Muscle of arm (tissue), 1 donor: ENCODE measurements at regions not wholly inside any gene's neighbourhood (a gene's known extent, or its start where the extent isn't known, plus 50 kb on each side); places are given as distances from the start of the nearest gene placed in this dataset.
A peak's percentile ranks its signal among the peaks of the same experiment; 100 is the strongest.

Experiments
- DNase-seq: peaks from one replicate; pipeline ENCODE4 v3.0.0-alpha.2; 2013

- no peak for DNase-seq
These were observed 109.6 kb upstream of the ACSL4 start for GRCh38 chrX:109842611-109843010.

DNA sequence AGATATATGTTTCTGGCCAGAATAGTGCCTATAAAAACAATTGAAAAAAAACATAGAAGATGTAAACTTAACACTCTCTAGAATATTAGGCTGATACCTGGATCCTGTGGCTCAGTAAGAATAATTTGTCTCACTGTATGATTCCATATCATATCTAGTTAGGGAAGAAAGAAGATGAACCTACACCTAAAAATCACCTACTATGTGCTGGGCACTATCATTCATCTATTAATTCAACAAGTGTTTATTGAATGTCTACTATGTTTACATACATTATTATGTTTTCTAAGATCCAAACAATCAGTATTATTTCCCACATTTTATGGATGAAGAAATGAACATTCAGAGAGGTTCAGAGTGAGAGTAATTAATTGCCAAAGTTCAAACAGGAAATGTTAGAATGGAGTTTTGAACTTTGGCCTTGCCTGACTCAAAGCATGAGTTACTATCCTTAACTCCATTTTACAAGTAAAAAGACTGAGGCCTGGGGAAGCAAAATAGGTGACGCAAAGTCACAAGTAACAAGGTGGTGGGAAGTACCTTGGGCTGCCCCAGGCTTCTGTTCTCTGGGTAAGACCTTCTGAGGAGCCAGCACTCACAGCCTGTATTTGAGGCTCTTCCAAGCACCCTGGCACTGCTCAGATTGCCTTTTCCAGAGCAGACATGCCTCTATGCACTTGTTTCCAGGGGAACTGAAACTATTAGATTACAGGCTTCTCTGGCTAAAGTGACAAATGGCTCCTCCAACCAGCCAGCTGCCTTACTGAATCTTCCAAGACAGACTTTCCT, 111.1 kb upstream of the ACSL4 start:
- DNase-seq = no peak

DNA sequence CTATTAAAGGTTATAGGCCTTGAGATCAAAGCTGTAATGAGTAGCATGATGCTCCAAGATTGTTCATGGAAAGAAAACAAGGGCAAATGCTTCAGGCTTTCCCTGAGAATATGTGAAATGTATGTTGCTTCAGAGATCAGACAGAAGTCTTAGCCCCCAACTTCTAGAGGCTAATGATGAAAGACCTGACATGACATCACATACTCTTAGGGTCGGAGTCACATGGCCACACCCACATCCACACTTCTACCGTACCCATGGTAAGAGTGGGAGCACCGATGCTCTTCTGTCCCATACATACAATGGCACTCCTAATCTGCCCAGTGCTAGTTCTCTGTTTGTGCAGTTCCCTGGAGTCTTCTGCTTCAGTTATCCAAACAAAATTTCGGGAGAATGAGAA, 111.9 kb upstream of the ACSL4 start:
- DNase-seq = no peak

DNA sequence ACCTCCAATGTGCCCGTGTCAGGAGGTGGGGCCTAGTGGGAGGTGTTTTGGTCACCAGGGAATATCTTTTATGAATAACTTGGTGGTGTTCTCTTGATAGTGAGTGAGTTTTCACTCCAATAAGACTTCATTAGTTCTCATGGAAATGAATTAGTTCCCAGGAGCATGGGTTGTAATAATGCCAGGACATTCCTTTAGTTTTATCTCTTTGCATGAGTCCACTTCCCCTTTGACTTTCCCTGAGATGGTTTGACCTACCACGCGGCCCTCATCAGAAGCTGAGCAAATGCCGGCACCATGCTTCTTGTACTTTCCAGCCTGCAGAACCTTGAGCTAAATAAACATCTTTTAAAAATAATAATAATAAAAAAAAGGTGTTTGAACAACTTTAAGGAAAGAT, 112.9 kb upstream of the ACSL4 start:
- DNase-seq = no peak

- no peak for DNase-seq
These were observed 114.5 kb upstream of the ACSL4 start for GRCh38 chrX:109847257-109848187.

- DNase-seq = no peak
These were observed 115.5 kb upstream of the ACSL4 start for GRCh38 chrX:109848461-109849050.

GRCh38 chrX:109854096-109854495, 121.0 kb upstream of the ACSL4 start:
- DNase-seq = no peak

DNA sequence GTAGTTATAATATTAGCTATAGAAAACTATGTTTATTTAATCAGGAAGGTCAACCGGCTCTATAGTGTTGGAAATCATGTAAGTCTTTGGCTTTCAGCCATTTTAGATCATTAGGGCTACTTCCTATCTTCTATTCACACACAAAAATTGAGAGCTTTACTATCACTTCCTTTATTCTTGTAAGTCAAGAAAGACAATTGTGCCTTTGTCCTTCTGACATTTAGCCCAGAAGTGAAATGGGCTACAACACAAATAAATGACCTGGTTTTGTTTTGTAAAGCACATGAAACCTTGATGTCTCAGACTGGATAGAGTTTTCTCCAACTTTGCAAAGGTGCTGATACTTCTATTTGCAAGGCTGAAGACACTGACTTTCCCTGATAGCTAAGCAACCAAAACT, 122.4 kb upstream of the ACSL4 start:
- DNase-seq = no peak

DNA sequence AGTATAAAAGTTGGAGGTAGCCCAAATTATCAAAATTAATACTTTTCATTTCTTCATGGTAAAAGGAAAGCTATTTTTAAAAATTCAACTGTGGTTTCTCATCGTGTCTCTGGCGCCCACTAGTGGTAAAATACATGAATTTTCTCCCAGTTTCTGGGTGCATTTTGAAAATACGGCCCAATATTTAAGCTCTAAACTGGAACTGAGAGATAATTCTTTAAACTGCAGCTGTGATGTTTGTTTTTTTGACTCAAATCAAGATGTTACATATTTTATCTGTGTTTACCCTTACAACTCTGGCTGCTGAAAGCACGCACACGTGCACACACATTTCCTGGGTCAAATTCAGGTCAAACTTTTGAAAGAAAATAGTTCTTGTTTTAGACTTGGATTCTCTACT, 123.9 kb upstream of the ACSL4 start:
- DNase-seq = peak; percentile 29

DNA sequence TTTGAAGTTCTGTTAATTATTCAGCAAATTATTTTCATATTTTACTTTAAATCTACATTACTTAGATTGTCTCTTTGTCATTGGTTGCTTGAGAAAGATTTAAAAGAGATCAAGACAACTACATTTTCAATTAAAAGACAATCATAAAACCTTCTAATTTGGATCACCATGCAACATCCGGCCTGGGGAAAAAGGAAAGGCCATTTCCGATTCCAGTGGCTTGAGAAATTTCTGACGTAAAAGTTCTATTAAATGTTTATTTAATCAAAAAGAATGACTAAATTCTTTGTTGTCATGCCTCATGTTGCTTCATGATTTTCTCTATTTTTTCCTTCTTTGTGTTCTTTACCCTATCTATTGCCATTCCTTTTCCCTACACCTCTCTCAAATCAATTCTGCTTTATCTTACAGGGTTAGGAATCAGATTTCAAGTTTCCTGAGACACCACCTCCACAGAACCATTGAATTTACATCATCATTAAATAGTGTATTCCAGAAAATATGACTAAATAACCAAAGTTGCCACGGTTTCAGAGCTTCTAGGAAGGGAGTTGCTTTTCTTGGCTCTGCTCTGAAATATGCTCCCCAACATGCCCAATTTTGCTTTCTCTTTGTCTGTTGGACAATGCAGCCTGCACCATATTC, 124.6 kb upstream of the ACSL4 start:
- DNase-seq = no peak

GRCh38 chrX:109858602-109859341, 125.7 kb upstream of the ACSL4 start:
- no peak for DNase-seq

DNA sequence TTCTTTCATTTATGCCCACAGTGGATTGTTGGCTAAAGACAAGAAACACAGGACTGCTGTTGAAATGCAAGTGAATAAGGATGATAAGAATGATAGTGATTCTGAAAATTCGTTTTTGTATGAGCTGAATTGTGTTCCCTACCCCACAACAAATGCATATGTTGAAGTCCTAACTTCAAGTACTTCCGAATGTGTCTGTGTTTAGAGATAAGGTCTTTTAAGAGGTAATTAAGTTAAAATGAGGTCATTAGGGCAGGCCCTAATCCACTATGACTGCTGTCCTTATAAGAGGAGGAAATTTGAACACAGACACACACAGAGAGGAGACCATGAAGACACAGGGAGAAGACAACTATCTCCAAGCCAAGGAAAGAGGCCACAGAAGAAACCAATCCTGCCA, 126.6 kb upstream of the ACSL4 start:
- DNase-seq = no peak

GRCh38 chrX:109862433-109862832, 129.4 kb upstream of the ACSL4 start:
- DNase-seq = no peak

DNA sequence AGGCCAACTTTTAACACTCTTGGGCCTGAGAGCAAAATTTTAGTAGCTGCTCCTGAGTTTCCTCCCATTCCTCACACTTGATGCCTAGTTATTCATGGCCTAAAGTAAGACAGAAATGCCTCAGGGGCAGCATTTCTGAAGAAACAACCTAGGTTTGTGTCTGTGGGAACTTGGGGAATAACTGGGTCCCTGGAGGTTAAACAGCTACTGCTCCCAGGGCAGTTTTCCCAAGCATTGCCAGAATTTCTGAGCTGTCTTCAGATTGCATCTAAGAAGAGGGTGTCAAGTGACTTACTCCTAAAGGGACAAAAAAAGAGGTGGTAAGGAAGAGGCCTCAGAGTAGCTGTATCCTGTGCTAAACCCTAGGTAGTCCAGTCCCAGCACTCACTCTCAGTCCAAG, 130.8 kb upstream of the ACSL4 start:
- DNase-seq = no peak

- no peak for DNase-seq
These were observed 131.6 kb upstream of the TMEM164 start for GRCh38 chrX:109871121-109871888.

DNA sequence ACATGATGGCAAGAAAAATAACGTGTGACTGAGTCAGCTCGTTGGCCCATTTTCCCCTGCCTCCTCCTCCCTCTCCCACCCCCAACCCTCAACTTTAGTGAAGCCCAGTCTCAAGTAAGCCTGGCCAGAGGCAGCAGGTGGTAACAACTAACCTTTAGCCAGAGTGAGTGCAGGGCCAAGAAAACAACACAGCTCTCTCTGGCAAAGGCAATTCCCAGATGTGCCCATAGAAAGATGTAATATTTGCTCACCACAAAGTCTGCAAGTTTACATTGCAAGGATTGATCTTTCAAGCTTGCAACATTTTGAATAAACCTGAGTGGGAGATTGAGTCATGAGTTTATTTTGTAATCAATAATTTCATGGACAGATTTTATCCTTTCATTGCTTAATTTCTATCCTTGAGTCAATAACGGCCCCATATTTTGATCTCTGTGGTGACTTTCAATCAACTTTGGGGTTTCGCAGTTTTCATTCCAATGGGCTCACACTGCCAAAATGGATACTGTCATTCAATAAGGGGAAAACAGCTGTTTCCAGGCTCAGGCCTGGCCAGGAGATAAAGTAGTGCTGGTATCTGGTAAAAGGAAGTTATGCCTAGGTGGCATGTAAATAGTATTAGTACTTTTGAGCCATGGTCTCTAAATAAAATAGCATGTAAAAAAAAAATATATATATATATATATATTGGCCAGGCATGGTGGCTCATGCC, 130.7 kb upstream of the TMEM164 start:
- DNase-seq = no peak

- no peak for DNase-seq
These were observed 129.3 kb upstream of the TMEM164 start for GRCh38 chrX:109873574-109873973.

DNA sequence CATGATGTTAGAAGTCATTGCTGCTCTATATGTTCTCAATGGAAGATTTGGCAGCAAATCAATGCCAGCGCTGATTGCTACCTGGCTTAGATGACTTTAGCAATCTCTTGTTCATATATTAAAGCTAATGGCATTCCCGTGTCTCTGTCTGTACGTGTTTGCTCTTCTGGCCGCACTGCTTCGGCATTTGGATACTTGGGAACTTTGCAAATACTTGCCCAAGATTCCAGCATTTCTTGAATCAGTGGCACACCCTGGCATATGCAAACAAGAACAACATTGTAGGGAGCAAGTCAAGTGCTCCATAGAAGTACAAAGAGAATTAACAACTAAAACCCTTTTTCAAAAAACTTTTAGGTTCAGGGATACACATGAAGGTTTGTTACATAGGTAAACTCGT, 128.9 kb upstream of the TMEM164 start:
- no peak for DNase-seq

DNA sequence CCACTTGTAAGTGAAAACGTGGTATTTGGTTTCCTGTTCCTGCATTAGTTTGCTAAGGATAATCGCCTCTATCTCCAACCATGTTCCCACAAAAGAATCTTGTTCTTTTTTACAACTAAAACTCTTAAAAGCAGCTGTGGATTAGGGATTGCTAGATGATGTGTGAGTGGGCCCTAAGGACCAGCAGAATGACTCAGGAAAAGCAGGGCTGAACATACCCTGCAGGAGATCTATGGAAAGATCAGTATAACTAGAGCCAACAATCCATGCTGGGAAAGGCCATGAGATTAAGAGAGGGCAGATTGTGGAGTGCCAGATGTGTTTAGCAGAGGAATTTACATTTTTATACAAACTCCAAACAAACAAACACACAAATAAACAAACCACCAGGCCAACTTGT, 128.4 kb upstream of the TMEM164 start:
- DNase-seq = no peak

- DNase-seq = no peak
These were observed 127.1 kb upstream of the TMEM164 start for GRCh38 chrX:109875831-109876230.
